OCI-LY3 (cell line): ENCODE measurements at regions not wholly inside any gene's neighbourhood (a gene's known extent, or its start where the extent isn't known, plus 50 kb on each side); places are given as distances from the start of the nearest gene placed in this dataset.

Experiments used
- CTCF ChIP-seq: fragments of 200-600, 300-600 bp; sonication (generic); IDR thresholded peaks from 2 replicates; pipeline ENCODE4 v1.5.1; 2014; ENCODE audit warnings: antibody characterized with exemption, low read length, low read depth
- EZH2phosphoT487 ChIP-seq: fragments of 200-600 bp; shearing (Covaris generic); IDR thresholded peaks from 2 replicates; pipeline ENCODE4 v1.6.1; 2018; ENCODE audit warnings: antibody characterized with exemption, mixed run types, low read depth

- no peak for TF ChIP-seq EZH2phosphoT487
- TF ChIP-seq CTCF: no peak
Measured at GRCh38 chr1:172775606-172776005, 116.7 kb downstream of the FASLG start.
